ENCODE measurements at regions not wholly inside any gene's neighbourhood (a gene's known extent, or its start where the extent isn't known, plus 50 kb on each side); places are given as distances from the start of the nearest gene placed in this dataset.

DNA sequence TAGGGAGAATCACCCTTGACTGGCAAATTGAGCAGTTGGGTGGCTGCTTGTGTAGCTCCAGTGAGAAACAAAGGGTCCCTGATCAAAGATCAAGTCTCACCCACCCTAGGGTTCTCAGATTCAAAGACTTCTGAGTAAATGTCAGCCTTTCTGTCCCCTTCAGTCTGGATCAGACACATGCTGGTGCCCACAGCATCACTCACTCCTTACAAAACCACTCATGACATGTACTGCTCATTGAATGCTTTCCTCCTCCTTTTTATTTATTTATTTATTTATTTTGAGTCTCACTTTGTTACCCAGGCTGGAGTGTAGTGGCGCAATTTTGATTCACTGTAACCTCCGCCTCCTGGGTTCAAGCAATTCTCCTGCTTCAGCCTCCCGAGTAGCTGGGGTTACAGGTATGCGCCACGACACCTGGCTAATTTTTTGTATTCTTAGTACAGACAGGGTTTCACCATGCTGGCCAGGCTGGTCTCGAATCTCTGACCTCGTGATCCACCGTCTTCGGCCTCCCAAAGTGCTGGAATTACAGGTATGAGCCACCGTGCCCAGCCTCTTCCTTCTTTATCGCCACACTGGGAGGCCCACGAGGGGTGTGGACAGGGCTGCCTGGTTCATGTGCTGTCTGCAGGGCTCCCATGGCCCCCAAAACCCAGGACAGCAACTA, 462.0 kb upstream of the MAF start:
- Mint-ChIP-seq H3K4me1 (no peaks in the 10 kb centered on the region), H3K27me3 (no peaks in the 10 kb centered on the region), H3K27ac (no peak overlapping the region), H3K4me3 (no peak overlapping the region), H3K9me3 (peaks cover 0 to 1% (median 0%) of the 10 kb centered on the region in 7 donors), H3K36me3 (no peaks in the 10 kb centered on the region)
- H3K27me3 ChIP-seq (ENCODE audit: control insufficient read depth, insufficient read depth, low read length): no peaks in the 10 kb centered on the region
- DNase-seq (no peak), ATAC-seq (ENCODE audit: low read depth in 2 of 2) (no peak)
- H3K27ac ChIP-seq (ENCODE audit: insufficient read depth, low read length, poor library complexity, severe bottlenecking): no peak overlapping the region
- H3K9me3 ChIP-seq (ENCODE audit: control insufficient read depth in 2 of 2, low read length in 2 of 2): no peaks in the 10 kb centered on the region
- H3K36me3 ChIP-seq (ENCODE audit: control insufficient read depth, insufficient read depth, low read length): no peaks in the 10 kb centered on the region
- H3K4me3 ChIP-seq (ENCODE audit: low read depth, low read length): no peak overlapping the region
- H3K4me1 ChIP-seq (ENCODE audit: control insufficient read depth, insufficient read depth, low read length, poor library complexity, severe bottlenecking): no peaks in the 10 kb centered on the region

DNA sequence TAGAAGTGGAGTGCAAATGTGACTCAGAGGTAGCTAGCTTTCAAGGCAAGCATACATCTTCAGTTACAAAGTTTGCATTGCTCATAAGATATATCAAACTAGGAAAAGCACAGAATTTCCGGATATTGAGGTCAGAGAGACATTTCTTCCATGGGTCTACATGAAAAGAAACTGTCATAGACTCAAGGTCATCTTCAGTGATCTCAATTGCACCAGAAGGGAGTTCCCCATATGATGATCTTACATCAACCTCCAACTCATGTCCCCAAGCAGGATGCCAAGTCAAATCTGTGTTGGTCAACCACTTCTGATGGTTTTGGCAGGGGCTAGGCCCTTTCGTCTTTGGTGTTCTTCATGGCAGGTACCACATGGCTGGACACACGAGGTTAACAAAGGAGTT, 459.9 kb upstream of the MAF start:
- Histone ChIP-seq H3K36me3 (ENCODE audit: control insufficient read depth, insufficient read depth, low read length) (no peaks in the 10 kb centered on the region), H3K27me3 (ENCODE audit: control insufficient read depth, insufficient read depth, low read length) (no peaks in the 10 kb centered on the region), H3K4me3 (ENCODE audit: low read depth, low read length) (no peak overlapping the region), H3K9me3 (ENCODE audit: control insufficient read depth in 2 of 2, low read length in 2 of 2) (no peaks in the 10 kb centered on the region), H3K27ac (ENCODE audit: insufficient read depth, low read length, poor library complexity, severe bottlenecking) (no peak overlapping the region), H3K4me1 (ENCODE audit: control insufficient read depth, insufficient read depth, low read length, poor library complexity, severe bottlenecking) (no peaks in the 10 kb centered on the region)
- ATAC-seq (ENCODE audit: low read depth in 2 of 2) (no peak), DNase-seq (no peak)
- Mint-ChIP-seq H3K4me1 (no peaks in the 10 kb centered on the region), H3K9me3 (peaks cover 0 to 1% (median 0%) of the 10 kb centered on the region in 7 donors), H3K36me3 (no peaks in the 10 kb centered on the region), H3K4me3 (no peak overlapping the region), H3K27me3 (no peaks in the 10 kb centered on the region), H3K27ac (no peak overlapping the region)

DNA sequence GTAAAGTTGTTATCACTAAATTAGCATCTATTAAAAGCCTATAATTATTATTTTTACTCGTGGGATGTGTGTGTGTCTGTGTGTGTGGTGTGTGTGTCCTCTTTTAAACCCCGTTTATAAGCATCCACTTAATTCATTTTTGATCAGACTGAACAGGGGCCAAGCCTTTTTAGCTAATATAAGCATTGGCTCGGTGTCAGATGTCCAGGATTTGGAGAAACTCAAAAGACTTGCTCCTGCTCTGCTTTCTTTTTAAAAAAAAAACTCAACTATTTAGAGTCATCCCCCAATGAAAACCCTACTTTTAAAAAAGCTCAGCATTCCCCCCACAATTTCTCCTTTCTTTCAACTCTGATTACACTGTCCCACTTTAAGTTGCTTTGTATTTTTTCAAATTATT, 459.3 kb upstream of the MAF start:
- Mint-ChIP-seq H3K4me1 (no peaks in the 10 kb centered on the region), H3K9me3 (peaks cover 0 to 1% (median 0%) of the 10 kb centered on the region in 7 donors), H3K27me3 (no peaks in the 10 kb centered on the region), H3K27ac (no peak overlapping the region), H3K4me3 (no peak overlapping the region), H3K36me3 (no peaks in the 10 kb centered on the region)
- no peak for DNase-seq
- H3K4me1 ChIP-seq (ENCODE audit: control insufficient read depth, insufficient read depth, low read length, poor library complexity, severe bottlenecking): no peaks in the 10 kb centered on the region
- no peaks in the 10 kb centered on the region for H3K27me3 ChIP-seq (ENCODE audit: control insufficient read depth, insufficient read depth, low read length)
- no peak overlapping the region for H3K27ac ChIP-seq (ENCODE audit: insufficient read depth, low read length, poor library complexity, severe bottlenecking)
- ATAC-seq (ENCODE audit: low read depth in 2 of 2): no peak
- H3K36me3 ChIP-seq (ENCODE audit: control insufficient read depth, insufficient read depth, low read length): no peaks in the 10 kb centered on the region
- no peak overlapping the region for H3K4me3 ChIP-seq (ENCODE audit: low read depth, low read length)
- no peaks in the 10 kb centered on the region for H3K9me3 ChIP-seq (ENCODE audit: control insufficient read depth in 2 of 2, low read length in 2 of 2)

DNA sequence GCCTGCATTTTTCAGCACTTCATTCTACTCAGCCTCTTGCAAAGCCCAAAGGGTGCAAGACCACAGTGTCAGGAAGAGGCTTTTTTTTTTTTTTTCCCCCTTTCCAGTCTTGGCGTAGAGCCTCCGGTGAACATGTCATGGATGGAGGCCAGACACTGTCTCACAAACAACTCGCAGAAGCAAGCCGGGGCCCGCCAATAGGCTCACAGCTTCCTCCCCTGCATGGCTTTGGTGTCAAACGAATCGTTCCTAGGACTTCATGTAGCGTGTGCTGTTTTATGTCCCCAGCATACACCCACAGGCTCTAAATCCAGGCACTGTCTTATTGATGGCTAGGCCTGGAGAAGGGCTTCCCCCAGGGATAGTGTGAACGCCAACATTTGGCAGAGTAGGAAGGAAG, 457.7 kb upstream of the MAF start:
- no peaks in the 10 kb centered on the region for H3K27me3 ChIP-seq (ENCODE audit: control insufficient read depth, insufficient read depth, low read length)
- no peak overlapping the region for H3K27ac ChIP-seq (ENCODE audit: insufficient read depth, low read length, poor library complexity, severe bottlenecking)
- no peaks in the 10 kb centered on the region for H3K36me3 ChIP-seq (ENCODE audit: control insufficient read depth, insufficient read depth, low read length)
- Mint-ChIP-seq H3K4me1 (no peaks in the 10 kb centered on the region), H3K9me3 (peaks cover 0 to 1% (median 0%) of the 10 kb centered on the region in 7 donors), H3K27ac (no peak overlapping the region), H3K27me3 (no peaks in the 10 kb centered on the region), H3K36me3 (no peaks in the 10 kb centered on the region), H3K4me3 (no peak overlapping the region)
- DNase-seq (no peak), ATAC-seq (ENCODE audit: low read depth in 2 of 2) (no peak)
- H3K4me3 ChIP-seq (ENCODE audit: low read depth, low read length): no peak overlapping the region
- H3K9me3 ChIP-seq (ENCODE audit: control insufficient read depth in 2 of 2, low read length in 2 of 2): no peaks in the 10 kb centered on the region
- no peaks in the 10 kb centered on the region for H3K4me1 ChIP-seq (ENCODE audit: control insufficient read depth, insufficient read depth, low read length, poor library complexity, severe bottlenecking)

DNA sequence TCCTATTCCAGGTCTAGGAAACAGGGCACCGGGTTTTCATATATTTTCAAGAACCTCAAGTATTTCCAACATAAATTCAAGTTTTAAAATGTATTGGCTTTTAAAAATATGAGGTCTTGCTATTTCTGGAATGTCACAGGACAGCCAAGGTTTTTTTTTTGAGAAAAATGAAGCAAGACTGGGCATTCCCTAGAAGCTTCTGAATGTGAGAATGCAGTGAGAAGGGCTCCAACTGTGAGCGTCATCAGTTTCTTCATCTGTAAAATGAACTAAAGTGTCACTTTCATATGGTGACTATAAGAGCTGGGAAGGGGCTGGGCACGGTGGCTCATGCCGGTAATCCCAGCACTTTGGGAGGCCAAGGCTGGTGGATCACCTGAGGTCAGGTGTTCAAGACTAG, 455.8 kb upstream of the MAF start:
- no peak for ATAC-seq (ENCODE audit: low read depth in 2 of 2)
- Mint-ChIP-seq H3K9me3 (peaks cover 0 to 1% (median 0%) of the 10 kb centered on the region in 7 donors), H3K4me3 (no peak overlapping the region), H3K27ac (no peak overlapping the region), H3K27me3 (no peaks in the 10 kb centered on the region), H3K36me3 (no peaks in the 10 kb centered on the region), H3K4me1 (no peaks in the 10 kb centered on the region)
- Histone ChIP-seq H3K4me3 (ENCODE audit: low read depth, low read length) (no peak overlapping the region), H3K36me3 (ENCODE audit: control insufficient read depth, insufficient read depth, low read length) (no peaks in the 10 kb centered on the region), H3K9me3 (ENCODE audit: control insufficient read depth in 2 of 2, low read length in 2 of 2) (no peaks in the 10 kb centered on the region), H3K27me3 (ENCODE audit: control insufficient read depth, insufficient read depth, low read length) (no peaks in the 10 kb centered on the region), H3K4me1 (ENCODE audit: control insufficient read depth, insufficient read depth, low read length, poor library complexity, severe bottlenecking) (no peaks in the 10 kb centered on the region), H3K27ac (ENCODE audit: insufficient read depth, low read length, poor library complexity, severe bottlenecking) (no peak overlapping the region)
- DNase-seq: no peak

DNA sequence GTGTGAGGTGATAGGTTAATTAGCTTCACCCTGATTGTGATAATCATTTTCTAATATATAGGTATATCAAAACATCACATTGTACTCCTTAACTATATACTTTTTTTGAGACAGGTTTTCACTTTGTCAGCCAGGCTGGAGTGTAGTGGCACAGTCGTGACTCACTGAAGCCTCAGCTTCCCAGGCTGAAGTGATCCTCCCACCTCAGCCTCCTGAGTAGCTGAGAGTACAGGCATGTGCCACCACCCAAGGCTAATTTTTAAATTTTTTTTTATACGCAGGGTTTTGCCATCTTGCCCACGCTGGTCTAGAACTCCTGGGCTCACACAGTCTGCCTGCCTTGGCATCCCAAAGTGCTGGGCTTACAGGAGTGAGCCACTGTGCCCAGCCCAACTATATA, 455.3 kb upstream of the MAF start:
- Mint-ChIP-seq H3K27me3 (no peaks in the 10 kb centered on the region), H3K36me3 (no peaks in the 10 kb centered on the region), H3K4me1 (no peaks in the 10 kb centered on the region), H3K4me3 (no peak overlapping the region), H3K9me3 (peaks cover 0 to 1% (median 0%) of the 10 kb centered on the region in 7 donors), H3K27ac (no peak overlapping the region)
- no peaks in the 10 kb centered on the region for H3K36me3 ChIP-seq (ENCODE audit: control insufficient read depth, insufficient read depth, low read length)
- no peak for ATAC-seq (ENCODE audit: low read depth in 2 of 2)
- H3K4me3 ChIP-seq (ENCODE audit: low read depth, low read length): no peak overlapping the region
- no peak for DNase-seq
- no peak overlapping the region for H3K27ac ChIP-seq (ENCODE audit: insufficient read depth, low read length, poor library complexity, severe bottlenecking)
- H3K9me3 ChIP-seq (ENCODE audit: control insufficient read depth in 2 of 2, low read length in 2 of 2): no peaks in the 10 kb centered on the region
- no peaks in the 10 kb centered on the region for H3K27me3 ChIP-seq (ENCODE audit: control insufficient read depth, insufficient read depth, low read length)
- no peaks in the 10 kb centered on the region for H3K4me1 ChIP-seq (ENCODE audit: control insufficient read depth, insufficient read depth, low read length, poor library complexity, severe bottlenecking)

DNA sequence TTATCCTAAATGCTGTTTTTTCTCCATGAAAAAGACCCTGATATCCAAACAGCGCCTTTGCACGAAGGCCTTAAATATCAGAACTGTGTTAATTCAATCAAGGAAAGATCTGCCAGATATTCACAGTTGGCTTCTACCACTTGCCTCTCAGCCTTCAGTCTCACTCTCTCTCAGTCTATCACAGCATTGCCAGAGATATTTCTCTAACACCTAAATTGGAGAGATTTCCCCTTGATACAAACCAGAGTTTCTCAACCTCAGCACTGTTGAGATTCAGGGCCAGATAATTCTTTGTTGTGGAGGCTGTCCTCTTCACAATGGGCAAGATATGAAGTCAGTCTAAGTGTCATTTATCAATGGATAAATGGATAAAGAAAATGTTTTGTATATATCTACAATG, 454.1 kb upstream of the MAF start:
- H3K27ac ChIP-seq (ENCODE audit: insufficient read depth, low read length, poor library complexity, severe bottlenecking): no peak overlapping the region
- H3K27ac Mint-ChIP-seq: no peak overlapping the region
- H3K27me3 Mint-ChIP-seq: no peaks in the 10 kb centered on the region
- no peaks in the 10 kb centered on the region for H3K4me1 ChIP-seq (ENCODE audit: control insufficient read depth, insufficient read depth, low read length, poor library complexity, severe bottlenecking)
- no peaks in the 10 kb centered on the region for H3K9me3 ChIP-seq (ENCODE audit: control insufficient read depth in 2 of 2, low read length in 2 of 2)
- H3K9me3 Mint-ChIP-seq: peaks cover 0 to 1% (median 0%) of the 10 kb centered on the region in 7 donors
- no peaks in the 10 kb centered on the region for H3K4me1 Mint-ChIP-seq
- no peak overlapping the region for H3K4me3 ChIP-seq (ENCODE audit: low read depth, low read length)
- H3K36me3 ChIP-seq (ENCODE audit: control insufficient read depth, insufficient read depth, low read length): no peaks in the 10 kb centered on the region
- DNase-seq (no peak), ATAC-seq (ENCODE audit: low read depth in 2 of 2) (no peak)
- no peak overlapping the region for H3K4me3 Mint-ChIP-seq
- no peaks in the 10 kb centered on the region for H3K36me3 Mint-ChIP-seq
- H3K27me3 ChIP-seq (ENCODE audit: control insufficient read depth, insufficient read depth, low read length): no peaks in the 10 kb centered on the region

DNA sequence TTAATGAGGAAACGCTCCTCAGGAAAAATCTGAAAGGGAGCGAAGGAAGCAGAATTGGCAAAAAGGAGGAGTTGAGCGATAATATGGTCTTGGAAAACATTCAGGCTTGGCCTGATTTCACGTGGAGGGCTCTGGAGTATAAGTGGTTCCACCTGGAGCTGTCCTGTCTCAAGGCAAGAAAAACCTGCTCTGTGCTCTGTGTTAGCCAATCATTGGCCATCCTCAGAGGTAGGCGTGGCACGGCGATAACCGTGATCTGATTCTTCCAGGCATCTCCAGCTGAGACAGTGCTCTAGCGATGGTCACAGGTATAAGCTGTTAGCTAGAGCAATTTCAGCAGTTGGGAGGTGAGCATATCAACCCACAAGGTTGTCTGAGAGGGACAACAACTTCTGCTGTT, 450.5 kb upstream of the MAF start:
- Histone ChIP-seq H3K36me3 (ENCODE audit: control insufficient read depth, insufficient read depth, low read length) (no peaks in the 10 kb centered on the region), H3K4me1 (ENCODE audit: control insufficient read depth, insufficient read depth, low read length, poor library complexity, severe bottlenecking) (no peaks in the 10 kb centered on the region), H3K27ac (ENCODE audit: insufficient read depth, low read length, poor library complexity, severe bottlenecking) (no peak overlapping the region), H3K27me3 (ENCODE audit: control insufficient read depth, insufficient read depth, low read length) (no peaks in the 10 kb centered on the region), H3K4me3 (ENCODE audit: low read depth, low read length) (no peak overlapping the region), H3K9me3 (ENCODE audit: control insufficient read depth in 2 of 2, low read length in 2 of 2) (no peaks in the 10 kb centered on the region)
- no peaks in the 10 kb centered on the region for H3K4me1 Mint-ChIP-seq
- H3K27ac Mint-ChIP-seq: no peak overlapping the region
- DNase-seq (no peak), ATAC-seq (ENCODE audit: low read depth in 2 of 2) (no peak)
- peaks cover 5% of the 10 kb centered on the region for H3K27me3 Mint-ChIP-seq
- H3K9me3 Mint-ChIP-seq: no peaks in the 10 kb centered on the region
- no peaks in the 10 kb centered on the region for H3K36me3 Mint-ChIP-seq
- no peak overlapping the region for H3K4me3 Mint-ChIP-seq

Data from CD4-positive, CD25-positive, alpha-beta regulatory T cell (primary cell).